ENCODE measurements at regions not wholly inside any gene's neighbourhood (a gene's known extent, or its start where the extent isn't known, plus 50 kb on each side); places are given as distances from the start of the nearest gene placed in this dataset.

- no peak for TF ChIP-seq ZC3H10 (CRISPR knock-in tag; IDR thresholded peaks at IDR 0.05)
- no peak for TF ChIP-seq ZFP3 (CRISPR knock-in tag; IDR thresholded peaks at IDR 0.05)
- no peak for TF ChIP-seq OSR1 (CRISPR knock-in tag; IDR thresholded peaks at IDR 0.05)
- TF ChIP-seq ZNF70 (CRISPR knock-in tag; IDR thresholded peaks at IDR 0.05): no peak
- TF ChIP-seq TOX (CRISPR knock-in tag; IDR thresholded peaks at IDR 0.05; ENCODE audit: borderline replicate concordance): no peak
- TF ChIP-seq TSHZ2 (CRISPR knock-in tag; IDR thresholded peaks at IDR 0.05): no peak
- TF ChIP-seq CREB5 (CRISPR knock-in tag; IDR thresholded peaks at IDR 0.05; ENCODE audit: low read depth): no peak
- no peak for TF ChIP-seq GLIS3 (CRISPR knock-in tag; IDR thresholded peaks at IDR 0.05)
- TF ChIP-seq CSDC2 (CRISPR knock-in tag; IDR thresholded peaks at IDR 0.05): no peak
- no peak for TF ChIP-seq ZFP30 (CRISPR knock-in tag; IDR thresholded peaks at IDR 0.05)
- TF ChIP-seq ARNTL (CRISPR knock-in tag; IDR thresholded peaks at IDR 0.05; ENCODE audit: borderline replicate concordance, low read depth): no peak
- no peak for TF ChIP-seq ZNF8 (CRISPR knock-in tag; IDR thresholded peaks at IDR 0.05)
- ATAC-seq: no peak
Observed at GRCh38 chr4:152014280-152014679, 253.5 kb upstream of the GATB start.

- ATAC-seq: no peak
- no peak for TF ChIP-seq CSRNP3 (CRISPR knock-in tag; IDR thresholded peaks at IDR 0.05)
- no peak for TF ChIP-seq PPARA (CRISPR knock-in tag; IDR thresholded peaks at IDR 0.05; ENCODE audit: borderline replicate concordance)
- TF ChIP-seq ESRRG (CRISPR knock-in tag; IDR thresholded peaks at IDR 0.05): no peak
- no peak for TF ChIP-seq ZNF565 (CRISPR knock-in tag; conservative IDR thresholded peaks at IDR 0.05; ENCODE audit: low read depth)
- no peak for TF ChIP-seq CSDC2 (CRISPR knock-in tag; IDR thresholded peaks at IDR 0.05)
- TF ChIP-seq PATZ1 (CRISPR knock-in tag; IDR thresholded peaks at IDR 0.05; ENCODE audit: borderline replicate concordance): no peak
- no peak for TF ChIP-seq OSR1 (CRISPR knock-in tag; IDR thresholded peaks at IDR 0.05)
- no peak for TF ChIP-seq ZC3H10 (CRISPR knock-in tag; IDR thresholded peaks at IDR 0.05)
- no peak for TF ChIP-seq ARNTL (CRISPR knock-in tag; IDR thresholded peaks at IDR 0.05; ENCODE audit: borderline replicate concordance, low read depth)
- no peak for TF ChIP-seq ZFP3 (CRISPR knock-in tag; IDR thresholded peaks at IDR 0.05)
- TF ChIP-seq TOX (CRISPR knock-in tag; IDR thresholded peaks at IDR 0.05; ENCODE audit: borderline replicate concordance): no peak
- no peak for TF ChIP-seq POU6F1 (CRISPR knock-in tag; IDR thresholded peaks at IDR 0.05; ENCODE audit: borderline replicate concordance, low read depth)
- no peak for TF ChIP-seq SNAI2 (CRISPR knock-in tag; IDR thresholded peaks at IDR 0.05)
- no peak for TF ChIP-seq CREB5 (CRISPR knock-in tag; IDR thresholded peaks at IDR 0.05; ENCODE audit: low read depth)
- no peak for TF ChIP-seq GLIS3 (CRISPR knock-in tag; IDR thresholded peaks at IDR 0.05)
- no peak for TF ChIP-seq ZFP30 (CRISPR knock-in tag; IDR thresholded peaks at IDR 0.05)
- no peak for TF ChIP-seq RARB (CRISPR knock-in tag; IDR thresholded peaks at IDR 0.05)
Observed at GRCh38 chr4:152011469-152011868, 250.7 kb upstream of the GATB start.
